ENCODE measurements at regions not wholly inside any gene's neighbourhood (a gene's known extent, or its start where the extent isn't known, plus 50 kb on each side); places are given as distances from the start of the nearest gene placed in this dataset.

- no peak overlapping the region for H3K4me3 Mint-ChIP-seq (ENCODE audit: unreplicated experiment)
- H3K9me3 Mint-ChIP-seq (ENCODE audit: unreplicated experiment), result no peaks in the 10 kb centered on the region
- TF ChIP-seq CTCF (IDR thresholded peaks at IDR 0.05), result no peak
- H3K27ac Mint-ChIP-seq (ENCODE audit: unreplicated experiment), result no peak overlapping the region
- DNase-seq (ENCODE audit: extremely low spot score, unreplicated experiment), result no peak
- no peaks in the 10 kb centered on the region for H3K27me3 Mint-ChIP-seq (ENCODE audit: unreplicated experiment)
- no peaks in the 10 kb centered on the region for H3K36me3 Mint-ChIP-seq (ENCODE audit: unreplicated experiment)
- no peaks in the 10 kb centered on the region for H3K4me1 Mint-ChIP-seq (ENCODE audit: unreplicated experiment)
Observed at GRCh38 chr3:18252578-18252977, 172.6 kb downstream of the SATB1 start.

- Mint-ChIP-seq H3K9me3 (ENCODE audit: unreplicated experiment) (no peaks in the 10 kb centered on the region), H3K27ac (ENCODE audit: unreplicated experiment) (no peak overlapping the region), H3K36me3 (ENCODE audit: unreplicated experiment) (no peaks in the 10 kb centered on the region), H3K27me3 (ENCODE audit: unreplicated experiment) (no peaks in the 10 kb centered on the region), H3K4me3 (ENCODE audit: unreplicated experiment) (no peak overlapping the region), H3K4me1 (ENCODE audit: unreplicated experiment) (peaks cover 5% of the 10 kb centered on the region)
- no peak for TF ChIP-seq CTCF (IDR thresholded peaks at IDR 0.05)
- DNase-seq (ENCODE audit: extremely low spot score, unreplicated experiment), result no peak
Observed at GRCh38 chr3:18250991-18251390, 174.1 kb downstream of the SATB1 start.

GRCh38 chr3:18249126-18249525, 176.0 kb downstream of the SATB1 start:
- Mint-ChIP-seq H3K27me3 (ENCODE audit: unreplicated experiment) (no peaks in the 10 kb centered on the region), H3K36me3 (ENCODE audit: unreplicated experiment) (no peaks in the 10 kb centered on the region), H3K4me3 (ENCODE audit: unreplicated experiment) (no peak overlapping the region), H3K4me1 (ENCODE audit: unreplicated experiment) (peaks cover 5% of the 10 kb centered on the region), H3K9me3 (ENCODE audit: unreplicated experiment) (no peaks in the 10 kb centered on the region), H3K27ac (ENCODE audit: unreplicated experiment) (no peak overlapping the region)
- no peak for DNase-seq (ENCODE audit: extremely low spot score, unreplicated experiment)
- no peak for TF ChIP-seq CTCF (IDR thresholded peaks at IDR 0.05)

GRCh38 chr3:18247776-18248310, 177.3 kb downstream of the SATB1 start:
- Mint-ChIP-seq H3K4me3 (ENCODE audit: unreplicated experiment) (no peak overlapping the region), H3K27me3 (ENCODE audit: unreplicated experiment) (no peaks in the 10 kb centered on the region), H3K4me1 (ENCODE audit: unreplicated experiment) (peaks cover 5% of the 10 kb centered on the region), H3K27ac (ENCODE audit: unreplicated experiment) (no peak overlapping the region), H3K9me3 (ENCODE audit: unreplicated experiment) (no peaks in the 10 kb centered on the region), H3K36me3 (ENCODE audit: unreplicated experiment) (no peaks in the 10 kb centered on the region)
- TF ChIP-seq CTCF (IDR thresholded peaks at IDR 0.05), result no peak
- no peak for DNase-seq (ENCODE audit: extremely low spot score, unreplicated experiment)

- H3K9me3 Mint-ChIP-seq (ENCODE audit: unreplicated experiment), result no peaks in the 10 kb centered on the region
- no peaks in the 10 kb centered on the region for H3K27me3 Mint-ChIP-seq (ENCODE audit: unreplicated experiment)
- peaks cover 5% of the 10 kb centered on the region for H3K4me1 Mint-ChIP-seq (ENCODE audit: unreplicated experiment)
- H3K27ac Mint-ChIP-seq (ENCODE audit: unreplicated experiment), result no peak overlapping the region
- no peak for DNase-seq (ENCODE audit: extremely low spot score, unreplicated experiment)
- TF ChIP-seq CTCF (IDR thresholded peaks at IDR 0.05), result no peak
- H3K36me3 Mint-ChIP-seq (ENCODE audit: unreplicated experiment), result no peaks in the 10 kb centered on the region
- no peak overlapping the region for H3K4me3 Mint-ChIP-seq (ENCODE audit: unreplicated experiment)
Observed at GRCh38 chr3:18247139-18247695, 177.9 kb downstream of the SATB1 start.
